ENCODE measurements at regions not wholly inside any gene's neighbourhood (a gene's known extent, or its start where the extent isn't known, plus 50 kb on each side); places are given as distances from the start of the nearest gene placed in this dataset.

DNA sequence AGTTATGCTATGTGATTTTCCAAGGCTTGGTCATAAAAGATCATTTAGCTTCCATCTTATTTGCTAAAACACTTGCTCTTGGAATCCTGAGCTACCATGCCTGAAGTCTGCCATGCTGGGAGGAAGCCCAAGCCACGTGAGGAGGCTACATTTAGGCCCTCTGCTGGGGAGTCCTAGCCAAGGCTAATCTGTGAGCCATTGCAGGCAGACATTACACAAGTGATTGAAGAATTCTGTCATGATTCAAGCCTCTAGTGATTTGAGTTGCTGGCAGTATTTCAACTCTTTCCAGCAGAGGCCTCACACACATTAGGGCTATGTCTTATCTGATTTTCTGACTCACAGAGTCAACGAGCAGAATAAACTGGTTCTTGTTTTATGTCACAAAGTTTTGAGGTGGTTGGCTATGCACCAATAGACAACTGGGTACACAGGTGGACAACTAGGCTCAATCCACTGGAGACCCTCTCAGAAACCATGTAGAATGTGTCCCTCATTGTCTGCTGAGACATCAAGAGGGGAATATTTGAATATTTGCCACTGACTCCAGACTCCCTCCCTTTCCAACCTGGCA, 227.2 kb upstream of the SULF2 start:
- DNase-seq (ENCODE audit: extremely low spot score in 2 of 2) = peak in 1 of 2 donors; percentile 22
- Histone ChIP-seq H3K36me3 (no peaks in the 10 kb centered on the region), H3K27me3 (no peaks in the 10 kb centered on the region), H3K4me3 (no peak overlapping the region), H3K4me1 (peaks cover 11% of the 10 kb centered on the region), H3K9me3 (peaks cover 9% of the 10 kb centered on the region), H3K27ac (no peak overlapping the region)
- intact Hi-C loops (cut with DNase I) = no loop called here
- TF ChIP-seq POLR2A (IDR thresholded peaks at IDR 0.05) (no peak), CTCF (IDR thresholded peaks at IDR 0.05) (no peak)

DNA sequence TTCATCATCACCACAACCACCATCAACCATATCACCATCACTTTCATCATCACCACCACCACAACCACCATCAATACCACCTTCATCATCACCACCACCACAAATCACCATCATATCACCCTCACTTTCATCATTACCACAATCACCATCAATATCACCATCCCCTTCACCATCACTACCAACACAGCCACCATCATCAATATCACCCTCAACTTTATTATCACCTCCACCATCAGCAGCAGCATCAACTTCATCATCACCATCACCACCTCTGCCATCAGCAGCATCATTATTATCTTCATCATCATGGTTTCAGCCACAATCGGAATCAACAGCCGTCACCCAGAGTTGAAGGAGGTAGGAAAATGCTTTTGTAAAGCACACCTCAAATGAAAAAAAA, 225.7 kb upstream of the SULF2 start:
- intact Hi-C loops (cut with DNase I) = no loop called here
- Histone ChIP-seq H3K9me3 (peaks cover 9% of the 10 kb centered on the region), H3K27ac (no peak overlapping the region), H3K27me3 (no peaks in the 10 kb centered on the region), H3K4me1 (peaks cover 21% of the 10 kb centered on the region), H3K4me3 (no peak overlapping the region), H3K36me3 (no peaks in the 10 kb centered on the region)
- TF ChIP-seq CTCF (IDR thresholded peaks at IDR 0.05) = no peak
- no peak for TF ChIP-seq POLR2A (IDR thresholded peaks at IDR 0.05)
- TF ChIP-seq POLR2AphosphoS5 (IDR thresholded peaks at IDR 0.05; ENCODE audit: insufficient read depth in 1 of 2, low read depth in 1 of 2) = no peak
- no peak for DNase-seq (ENCODE audit: extremely low spot score in 2 of 2)

- Histone ChIP-seq H3K4me1 (peaks cover 25% of the 10 kb centered on the region), H3K4me3 (no peak overlapping the region), H3K27me3 (no peaks in the 10 kb centered on the region), H3K9me3 (peaks cover 9% of the 10 kb centered on the region), H3K27ac (no peak overlapping the region), H3K36me3 (no peaks in the 10 kb centered on the region)
- DNase-seq (ENCODE audit: extremely low spot score in 2 of 2) = no peak
- intact Hi-C loops (cut with DNase I) = no loop called here
- no peak for TF ChIP-seq POLR2A (IDR thresholded peaks at IDR 0.05)
- no peak for TF ChIP-seq POLR2AphosphoS5 (IDR thresholded peaks at IDR 0.05; ENCODE audit: insufficient read depth in 1 of 2, low read depth in 1 of 2)
Measured at GRCh38 chr20:48010623-48011022, 225.3 kb upstream of the SULF2 start.

GRCh38 chr20:48008850-48009515, 223.7 kb upstream of the SULF2 start:
- no peak for DNase-seq (ENCODE audit: extremely low spot score in 2 of 2)
- Histone ChIP-seq H3K27me3 (no peaks in the 10 kb centered on the region), H3K27ac (peak overlapping the region; percentile 21), H3K4me3 (no peak overlapping the region), H3K4me1 (peaks cover 27% of the 10 kb centered on the region), H3K9me3 (peaks cover 9% of the 10 kb centered on the region), H3K36me3 (no peaks in the 10 kb centered on the region)
- TF ChIP-seq POLR2AphosphoS5 (IDR thresholded peaks at IDR 0.05; ENCODE audit: insufficient read depth in 1 of 2, low read depth in 1 of 2) (peak; percentile 15 to 55), CTCF (IDR thresholded peaks at IDR 0.05) (no peak), POLR2A (IDR thresholded peaks at IDR 0.05) (no peak)
- intact Hi-C loops (cut with DNase I) = no loop called here

DNA sequence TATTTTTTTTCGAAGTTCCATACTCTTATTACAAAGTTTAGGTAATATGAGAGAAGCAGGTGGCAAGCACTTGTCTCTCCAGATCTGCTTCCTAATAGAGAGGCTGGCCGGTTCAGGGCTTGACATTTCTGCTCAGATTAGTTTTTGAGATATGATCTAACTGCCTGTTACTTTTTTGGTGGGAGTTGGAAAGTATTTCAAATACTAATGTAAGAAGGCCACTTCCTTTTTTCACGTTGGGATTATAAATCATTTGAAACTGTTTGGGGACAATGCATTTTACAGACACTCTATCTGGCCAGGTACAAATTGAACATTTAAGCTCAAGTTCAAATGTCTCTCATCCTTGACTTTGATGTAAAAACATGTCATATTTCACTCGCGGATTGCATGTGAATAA, 222.1 kb upstream of the SULF2 start:
- Histone ChIP-seq H3K4me1 (peaks cover 27% of the 10 kb centered on the region), H3K9me3 (peaks cover 8% of the 10 kb centered on the region), H3K4me3 (no peak overlapping the region), H3K27ac (no peak overlapping the region), H3K36me3 (no peaks in the 10 kb centered on the region), H3K27me3 (no peaks in the 10 kb centered on the region)
- no peak for DNase-seq (ENCODE audit: extremely low spot score in 2 of 2)
- no peak for TF ChIP-seq POLR2A (IDR thresholded peaks at IDR 0.05)
- intact Hi-C loops (cut with DNase I) = no loop called here

GRCh38 chr20:48006036-48006833, 221.0 kb upstream of the SULF2 start:
- Histone ChIP-seq H3K4me1 (peaks cover 27% of the 10 kb centered on the region), H3K9me3 (no peaks in the 10 kb centered on the region), H3K36me3 (no peaks in the 10 kb centered on the region), H3K27ac (no peak overlapping the region), H3K27me3 (no peaks in the 10 kb centered on the region), H3K4me3 (no peak overlapping the region)
- no peak for DNase-seq (ENCODE audit: extremely low spot score in 2 of 2)
- TF ChIP-seq CTCF (IDR thresholded peaks at IDR 0.05) = no peak
- no peak for TF ChIP-seq POLR2A (IDR thresholded peaks at IDR 0.05)
- TF ChIP-seq POLR2AphosphoS5 (IDR thresholded peaks at IDR 0.05; ENCODE audit: insufficient read depth in 1 of 2, low read depth in 1 of 2) = no peak
- intact Hi-C loops (cut with DNase I) = no loop called here
